ENCODE measurements at regions not wholly inside any gene's neighbourhood (a gene's known extent, or its start where the extent isn't known, plus 50 kb on each side); places are given as distances from the start of the nearest gene placed in this dataset.

DNA sequence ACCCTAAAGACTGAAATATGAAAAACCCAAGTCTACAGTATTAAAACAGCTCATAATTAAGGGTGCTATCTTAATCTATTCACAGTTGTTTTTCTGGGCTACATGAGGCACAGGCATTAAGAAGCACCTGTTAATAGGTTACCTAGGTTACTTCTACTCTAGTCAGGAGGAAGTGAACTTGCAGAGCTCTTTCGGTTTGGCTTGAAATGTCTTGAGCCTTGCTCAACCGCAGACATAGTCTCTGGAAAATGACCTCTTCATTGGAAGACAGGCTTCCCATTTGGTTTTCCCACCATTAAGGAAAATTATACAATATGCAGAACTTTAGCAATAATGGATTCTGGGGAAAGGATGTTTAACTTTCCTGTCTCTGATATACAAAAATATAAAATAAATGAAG, 142.3 kb upstream of the KCNJ3 start:
- TF ChIP-seq CHD1 (IDR thresholded peaks at IDR 0.05; ENCODE audit: low read depth, low read length): no peak
- TF ChIP-seq, protein P1, sequence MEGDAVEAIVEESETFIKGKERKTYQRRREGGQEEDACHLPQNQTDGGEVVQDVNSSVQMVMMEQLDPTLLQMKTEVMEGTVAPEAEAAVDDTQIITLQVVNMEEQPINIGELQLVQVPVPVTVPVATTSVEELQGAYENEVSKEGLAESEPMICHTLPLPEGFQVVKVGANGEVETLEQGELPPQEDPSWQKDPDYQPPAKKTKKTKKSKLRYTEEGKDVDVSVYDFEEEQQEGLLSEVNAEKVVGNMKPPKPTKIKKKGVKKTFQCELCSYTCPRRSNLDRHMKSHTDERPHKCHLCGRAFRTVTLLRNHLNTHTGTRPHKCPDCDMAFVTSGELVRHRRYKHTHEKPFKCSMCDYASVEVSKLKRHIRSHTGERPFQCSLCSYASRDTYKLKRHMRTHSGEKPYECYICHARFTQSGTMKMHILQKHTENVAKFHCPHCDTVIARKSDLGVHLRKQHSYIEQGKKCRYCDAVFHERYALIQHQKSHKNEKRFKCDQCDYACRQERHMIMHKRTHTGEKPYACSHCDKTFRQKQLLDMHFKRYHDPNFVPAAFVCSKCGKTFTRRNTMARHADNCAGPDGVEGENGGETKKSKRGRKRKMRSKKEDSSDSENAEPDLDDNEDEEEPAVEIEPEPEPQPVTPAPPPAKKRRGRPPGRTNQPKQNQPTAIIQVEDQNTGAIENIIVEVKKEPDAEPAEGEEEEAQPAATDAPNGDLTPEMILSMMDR (conservative IDR thresholded peaks at IDR 0.05; ENCODE audit: low read depth, low read length): no peak
- no peak for TF ChIP-seq POLR2A (IDR thresholded peaks at IDR 0.05; ENCODE audit: low read depth, low read length)
- TF ChIP-seq RFX5 (IDR thresholded peaks at IDR 0.05; ENCODE audit: low read depth, low read length): no peak
- TF ChIP-seq SMC3 (IDR thresholded peaks at IDR 0.05; ENCODE audit: low read depth, low read length): no peak
- no peak for TF ChIP-seq RAD21 (IDR thresholded peaks at IDR 0.05; ENCODE audit: low read length)
- no peak for TF ChIP-seq CEBPB (IDR thresholded peaks at IDR 0.05; ENCODE audit: low read depth, low read length)
- no peak for TF ChIP-seq NFE2L2 (IDR thresholded peaks at IDR 0.05; ENCODE audit: low read depth, low read length)
- no peak for TF ChIP-seq ELK1 (IDR thresholded peaks at IDR 0.05; ENCODE audit: borderline replicate concordance, low read depth, low read length)
- no peak for TF ChIP-seq RCOR1 (IDR thresholded peaks at IDR 0.05; ENCODE audit: insufficient replicate concordance, low read length)
- no peak for TF ChIP-seq MXI1 (IDR thresholded peaks at IDR 0.05; ENCODE audit: borderline replicate concordance, low read depth, low read length)
- no peak for TF ChIP-seq MAFK (IDR thresholded peaks at IDR 0.05; ENCODE audit: low read depth, low read length)
- TF ChIP-seq FOS (IDR thresholded peaks at IDR 0.05; ENCODE audit: low read depth, low read length): no peak
- TF ChIP-seq, protein P2, sequence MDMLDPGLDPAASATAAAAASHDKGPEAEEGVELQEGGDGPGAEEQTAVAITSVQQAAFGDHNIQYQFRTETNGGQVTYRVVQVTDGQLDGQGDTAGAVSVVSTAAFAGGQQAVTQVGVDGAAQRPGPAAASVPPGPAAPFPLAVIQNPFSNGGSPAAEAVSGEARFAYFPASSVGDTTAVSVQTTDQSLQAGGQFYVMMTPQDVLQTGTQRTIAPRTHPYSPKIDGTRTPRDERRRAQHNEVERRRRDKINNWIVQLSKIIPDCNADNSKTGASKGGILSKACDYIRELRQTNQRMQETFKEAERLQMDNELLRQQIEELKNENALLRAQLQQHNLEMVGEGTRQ (IDR thresholded peaks at IDR 0.05; ENCODE audit: low read depth, low read length): no peak
